ENCODE measurements at regions not wholly inside any gene's neighbourhood (a gene's known extent, or its start where the extent isn't known, plus 50 kb on each side); places are given as distances from the start of the nearest gene placed in this dataset.
A peak's percentile ranks its signal among the peaks of the same experiment; 100 is the strongest.

GRCh38 chr20:51315390-51315789, 227.1 kb downstream of the NFATC2 start:
- H3K27ac ChIP-seq, result no peak overlapping the region
- DNase-seq, result no peak
- TF ChIP-seq EP300 (IDR thresholded peaks at IDR 0.05), result no peak
- H3K4me1 ChIP-seq, result peaks cover 0 to 3% (median 0%) of the 10 kb centered on the region in 4 donors
- intact Hi-C loops (cut with DNase I; ENCODE audit: low total_unique reads), result no loop called here
- no peaks in the 10 kb centered on the region for H3K36me3 ChIP-seq
- H3K27me3 ChIP-seq, result peaks cover 0 to 22% (median 0%) of the 10 kb centered on the region in 3 donors
- no peaks in the 10 kb centered on the region for H3K9me3 ChIP-seq
- no peak overlapping the region for H3K4me3 ChIP-seq

- H3K27ac ChIP-seq, result no peak overlapping the region
- H3K4me1 ChIP-seq, result peaks cover 0 to 3% (median 0%) of the 10 kb centered on the region in 4 donors
- intact Hi-C loops (cut with DNase I; ENCODE audit: low total_unique reads), result no loop called here
- WGBS, 5 donors, result 72 to 81% (median 77%) methylated on average over 5 of the region's 5 CpGs
- DNase-seq, result peak in 1 of 2 donors; percentile 35
- H3K9me3 ChIP-seq, result no peaks in the 10 kb centered on the region
- H3K36me3 ChIP-seq, result no peaks in the 10 kb centered on the region
- H3K4me3 ChIP-seq, result no peak overlapping the region
- peaks cover 0 to 26% (median 0%) of the 10 kb centered on the region in 3 donors for H3K27me3 ChIP-seq
- TF ChIP-seq POLR2A (IDR thresholded peaks at IDR 0.05) (no peak), EP300 (IDR thresholded peaks at IDR 0.05) (no peak), POLR2AphosphoS5 (IDR thresholded peaks at IDR 0.05) (no peak), CTCF (IDR thresholded peaks at IDR 0.05) (no peak)
Measured at GRCh38 chr20:51313358-51313827, 229.1 kb downstream of the NFATC2 start.

- Histone ChIP-seq H3K36me3 (no peaks in the 10 kb centered on the region), H3K9me3 (no peaks in the 10 kb centered on the region), H3K4me3 (no peak overlapping the region), H3K27me3 (peaks cover 0 to 28% (median 0%) of the 10 kb centered on the region in 3 donors), H3K4me1 (peaks cover 0 to 3% (median 0%) of the 10 kb centered on the region in 4 donors), H3K27ac (no peak overlapping the region)
- DNase-seq, result no peak
- WGBS, 5 donors, result 48 to 63% (median 50%) methylated on average over 3 of the region's 3 CpGs
- intact Hi-C loops (cut with DNase I; ENCODE audit: low total_unique reads), result no loop called here
- no peak for TF ChIP-seq EP300 (IDR thresholded peaks at IDR 0.05)
- TF ChIP-seq POLR2AphosphoS5 (IDR thresholded peaks at IDR 0.05), result no peak
- no peak for TF ChIP-seq CTCF (IDR thresholded peaks at IDR 0.05)
- no peak for TF ChIP-seq POLR2A (IDR thresholded peaks at IDR 0.05)
Measured at GRCh38 chr20:51312480-51312783, 230.1 kb downstream of the NFATC2 start.

- H3K36me3 ChIP-seq, result no peaks in the 10 kb centered on the region
- peaks cover 0 to 25% (median 0%) of the 10 kb centered on the region in 3 donors for H3K27me3 ChIP-seq
- peak in 1 of 2 donors; percentile 61 for DNase-seq
- H3K4me1 ChIP-seq, result peaks cover 0 to 5% (median 2%) of the 10 kb centered on the region in 4 donors
- H3K9me3 ChIP-seq, result no peaks in the 10 kb centered on the region
- intact Hi-C loops (cut with DNase I; ENCODE audit: low total_unique reads), result no loop called here
- H3K4me3 ChIP-seq, result no peak overlapping the region
- TF ChIP-seq POLR2AphosphoS5 (IDR thresholded peaks at IDR 0.05), result no peak
- no peak for TF ChIP-seq POLR2A (IDR thresholded peaks at IDR 0.05)
- TF ChIP-seq CTCF (IDR thresholded peaks at IDR 0.05), result no peak
- TF ChIP-seq EP300 (IDR thresholded peaks at IDR 0.05), result no peak
- no peak overlapping the region for H3K27ac ChIP-seq
- 46 to 62% (median 49%) methylated on average over 12 of the region's 12 CpGs for WGBS, 5 donors
Measured at GRCh38 chr20:51311636-51312479, 230.7 kb downstream of the NFATC2 start.

- DNase-seq, result peak in 1 of 2 donors; percentile 29
- H3K27ac ChIP-seq, result no peak overlapping the region
- no peak for TF ChIP-seq POLR2A (IDR thresholded peaks at IDR 0.05)
- no peak for TF ChIP-seq POLR2AphosphoS5 (IDR thresholded peaks at IDR 0.05)
- TF ChIP-seq EP300 (IDR thresholded peaks at IDR 0.05), result no peak
- TF ChIP-seq CTCF (IDR thresholded peaks at IDR 0.05), result no peak
- peaks cover 0 to 31% (median 0%) of the 10 kb centered on the region in 3 donors for H3K27me3 ChIP-seq
- intact Hi-C loops (cut with DNase I; ENCODE audit: low total_unique reads), result no loop called here
- H3K4me1 ChIP-seq, result peaks cover 0 to 10% (median 7%) of the 10 kb centered on the region in 4 donors
- H3K36me3 ChIP-seq, result no peaks in the 10 kb centered on the region
- H3K9me3 ChIP-seq, result no peaks in the 10 kb centered on the region
- no peak overlapping the region for H3K4me3 ChIP-seq
- 45 to 79% (median 74%) methylated on average over 2 of the region's 2 CpGs for WGBS, 5 donors
Measured at GRCh38 chr20:51310216-51310615, 232.3 kb downstream of the NFATC2 start.

Measured in stomach (tissue), 8 donors.